ENCODE measurements at regions not wholly inside any gene's neighbourhood (a gene's known extent, or its start where the extent isn't known, plus 50 kb on each side); places are given as distances from the start of the nearest gene placed in this dataset.

GRCh38 chr10:31742255-31742654, 186.4 kb downstream of the ARHGAP12 start:
- Histone ChIP-seq H3K27ac (ENCODE audit: low read depth in 2 of 2, low read length in 2 of 2) (no peak overlapping the region), H3K9ac (ENCODE audit: low read depth in 1 of 2, low read length in 2 of 2) (no peak overlapping the region), H3K27me3 (ENCODE audit: control insufficient read depth in 2 of 2, insufficient read depth in 2 of 2, low read length in 2 of 2) (no peaks in the 10 kb centered on the region), H3K4me3 (ENCODE audit: low read length in 2 of 2) (no peak overlapping the region), H3K9me3 (ENCODE audit: control insufficient read depth in 2 of 2, low read length in 2 of 2) (no peaks in the 10 kb centered on the region), H3K4me1 (ENCODE audit: control insufficient read depth in 2 of 2, insufficient read depth in 2 of 2, low read length in 2 of 2) (no peaks in the 10 kb centered on the region), H3K36me3 (ENCODE audit: control insufficient read depth in 2 of 2, insufficient read depth in 2 of 2, low read length in 2 of 2) (no peaks in the 10 kb centered on the region)

GRCh38 chr10:31741473-31741872, 187.2 kb downstream of the ARHGAP12 start:
- H3K4me1 ChIP-seq (ENCODE audit: control insufficient read depth in 2 of 2, insufficient read depth in 2 of 2, low read length in 2 of 2), result no peaks in the 10 kb centered on the region
- no peak overlapping the region for H3K9ac ChIP-seq (ENCODE audit: low read depth in 1 of 2, low read length in 2 of 2)
- H3K36me3 ChIP-seq (ENCODE audit: control insufficient read depth in 2 of 2, insufficient read depth in 2 of 2, low read length in 2 of 2), result no peaks in the 10 kb centered on the region
- no peaks in the 10 kb centered on the region for H3K9me3 ChIP-seq (ENCODE audit: control insufficient read depth in 2 of 2, low read length in 2 of 2)
- no peak overlapping the region for H3K27ac ChIP-seq (ENCODE audit: low read depth in 2 of 2, low read length in 2 of 2)
- H3K27me3 ChIP-seq (ENCODE audit: control insufficient read depth in 2 of 2, insufficient read depth in 2 of 2, low read length in 2 of 2), result no peaks in the 10 kb centered on the region
- no peak overlapping the region for H3K4me3 ChIP-seq (ENCODE audit: low read length in 2 of 2)

GRCh38 chr10:31739711-31740110, 188.9 kb downstream of the ARHGAP12 start:
- Histone ChIP-seq H3K4me3 (ENCODE audit: low read length in 2 of 2) (no peak overlapping the region), H3K4me1 (ENCODE audit: control insufficient read depth in 2 of 2, insufficient read depth in 2 of 2, low read length in 2 of 2) (no peaks in the 10 kb centered on the region), H3K9ac (ENCODE audit: low read depth in 1 of 2, low read length in 2 of 2) (no peak overlapping the region), H3K27ac (ENCODE audit: low read depth in 2 of 2, low read length in 2 of 2) (no peak overlapping the region), H3K27me3 (ENCODE audit: control insufficient read depth in 2 of 2, insufficient read depth in 2 of 2, low read length in 2 of 2) (no peaks in the 10 kb centered on the region), H3K36me3 (ENCODE audit: control insufficient read depth in 2 of 2, insufficient read depth in 2 of 2, low read length in 2 of 2) (no peaks in the 10 kb centered on the region), H3K9me3 (ENCODE audit: control insufficient read depth in 2 of 2, low read length in 2 of 2) (no peaks in the 10 kb centered on the region)

- no peak overlapping the region for H3K9ac ChIP-seq (ENCODE audit: low read depth in 1 of 2, low read length in 2 of 2)
- no peaks in the 10 kb centered on the region for H3K9me3 ChIP-seq (ENCODE audit: control insufficient read depth in 2 of 2, low read length in 2 of 2)
- H3K4me1 ChIP-seq (ENCODE audit: control insufficient read depth in 2 of 2, insufficient read depth in 2 of 2, low read length in 2 of 2), result no peaks in the 10 kb centered on the region
- H3K27ac ChIP-seq (ENCODE audit: low read depth in 2 of 2, low read length in 2 of 2), result no peak overlapping the region
- no peaks in the 10 kb centered on the region for H3K27me3 ChIP-seq (ENCODE audit: control insufficient read depth in 2 of 2, insufficient read depth in 2 of 2, low read length in 2 of 2)
- H3K36me3 ChIP-seq (ENCODE audit: control insufficient read depth in 2 of 2, insufficient read depth in 2 of 2, low read length in 2 of 2), result no peaks in the 10 kb centered on the region
- no peak overlapping the region for H3K4me3 ChIP-seq (ENCODE audit: low read length in 2 of 2)
Measured at GRCh38 chr10:31739146-31739545, 189.5 kb downstream of the ARHGAP12 start.

GRCh38 chr10:31731711-31732110, 196.9 kb downstream of the ARHGAP12 start:
- no peaks in the 10 kb centered on the region for H3K27me3 ChIP-seq (ENCODE audit: control insufficient read depth in 2 of 2, insufficient read depth in 2 of 2, low read length in 2 of 2)
- H3K9me3 ChIP-seq (ENCODE audit: control insufficient read depth in 2 of 2, low read length in 2 of 2), result no peaks in the 10 kb centered on the region
- H3K36me3 ChIP-seq (ENCODE audit: control insufficient read depth in 2 of 2, insufficient read depth in 2 of 2, low read length in 2 of 2), result no peaks in the 10 kb centered on the region
- no peaks in the 10 kb centered on the region for H3K4me1 ChIP-seq (ENCODE audit: control insufficient read depth in 2 of 2, insufficient read depth in 2 of 2, low read length in 2 of 2)
- H3K4me3 ChIP-seq (ENCODE audit: low read length in 2 of 2), result no peak overlapping the region
- no peak overlapping the region for H3K27ac ChIP-seq (ENCODE audit: low read depth in 2 of 2, low read length in 2 of 2)
- H3K9ac ChIP-seq (ENCODE audit: low read depth in 1 of 2, low read length in 2 of 2), result no peak overlapping the region

- H3K4me1 ChIP-seq (ENCODE audit: control insufficient read depth in 2 of 2, insufficient read depth in 2 of 2, low read length in 2 of 2), result no peaks in the 10 kb centered on the region
- no peak overlapping the region for H3K27ac ChIP-seq (ENCODE audit: low read depth in 2 of 2, low read length in 2 of 2)
- H3K9me3 ChIP-seq (ENCODE audit: control insufficient read depth in 2 of 2, low read length in 2 of 2), result no peaks in the 10 kb centered on the region
- no peak overlapping the region for H3K4me3 ChIP-seq (ENCODE audit: low read length in 2 of 2)
- no peaks in the 10 kb centered on the region for H3K36me3 ChIP-seq (ENCODE audit: control insufficient read depth in 2 of 2, insufficient read depth in 2 of 2, low read length in 2 of 2)
- no peak overlapping the region for H3K9ac ChIP-seq (ENCODE audit: low read depth in 1 of 2, low read length in 2 of 2)
- no peaks in the 10 kb centered on the region for H3K27me3 ChIP-seq (ENCODE audit: control insufficient read depth in 2 of 2, insufficient read depth in 2 of 2, low read length in 2 of 2)
Measured at GRCh38 chr10:31730776-31731175, 197.9 kb downstream of the ARHGAP12 start.

GRCh38 chr10:31728698-31729224, 199.9 kb downstream of the ARHGAP12 start:
- no peaks in the 10 kb centered on the region for H3K36me3 ChIP-seq (ENCODE audit: control insufficient read depth in 2 of 2, insufficient read depth in 2 of 2, low read length in 2 of 2)
- no peak overlapping the region for H3K4me3 ChIP-seq (ENCODE audit: low read length in 2 of 2)
- H3K9ac ChIP-seq (ENCODE audit: low read depth in 1 of 2, low read length in 2 of 2), result no peak overlapping the region
- no peaks in the 10 kb centered on the region for H3K4me1 ChIP-seq (ENCODE audit: control insufficient read depth in 2 of 2, insufficient read depth in 2 of 2, low read length in 2 of 2)
- no peaks in the 10 kb centered on the region for H3K9me3 ChIP-seq (ENCODE audit: control insufficient read depth in 2 of 2, low read length in 2 of 2)
- H3K27ac ChIP-seq (ENCODE audit: low read depth in 2 of 2, low read length in 2 of 2), result no peak overlapping the region
- H3K27me3 ChIP-seq (ENCODE audit: control insufficient read depth in 2 of 2, insufficient read depth in 2 of 2, low read length in 2 of 2), result no peaks in the 10 kb centered on the region

GRCh38 chr10:31725436-31725835, 203.2 kb downstream of the ARHGAP12 start:
- Histone ChIP-seq H3K27me3 (ENCODE audit: control insufficient read depth in 2 of 2, insufficient read depth in 2 of 2, low read length in 2 of 2) (no peaks in the 10 kb centered on the region), H3K9me3 (ENCODE audit: control insufficient read depth in 2 of 2, low read length in 2 of 2) (no peaks in the 10 kb centered on the region), H3K4me1 (ENCODE audit: control insufficient read depth in 2 of 2, insufficient read depth in 2 of 2, low read length in 2 of 2) (no peaks in the 10 kb centered on the region), H3K4me3 (ENCODE audit: low read length in 2 of 2) (no peak overlapping the region), H3K27ac (ENCODE audit: low read depth in 2 of 2, low read length in 2 of 2) (no peak overlapping the region), H3K36me3 (ENCODE audit: control insufficient read depth in 2 of 2, insufficient read depth in 2 of 2, low read length in 2 of 2) (no peaks in the 10 kb centered on the region), H3K9ac (ENCODE audit: low read depth in 1 of 2, low read length in 2 of 2) (no peak overlapping the region)

- no peaks in the 10 kb centered on the region for H3K36me3 ChIP-seq (ENCODE audit: control insufficient read depth in 2 of 2, insufficient read depth in 2 of 2, low read length in 2 of 2)
- no peaks in the 10 kb centered on the region for H3K27me3 ChIP-seq (ENCODE audit: control insufficient read depth in 2 of 2, insufficient read depth in 2 of 2, low read length in 2 of 2)
- H3K4me1 ChIP-seq (ENCODE audit: control insufficient read depth in 2 of 2, insufficient read depth in 2 of 2, low read length in 2 of 2), result no peaks in the 10 kb centered on the region
- H3K9me3 ChIP-seq (ENCODE audit: control insufficient read depth in 2 of 2, low read length in 2 of 2), result no peaks in the 10 kb centered on the region
- no peak overlapping the region for H3K27ac ChIP-seq (ENCODE audit: low read depth in 2 of 2, low read length in 2 of 2)
- no peak overlapping the region for H3K9ac ChIP-seq (ENCODE audit: low read depth in 1 of 2, low read length in 2 of 2)
- no peak overlapping the region for H3K4me3 ChIP-seq (ENCODE audit: low read length in 2 of 2)
Measured at GRCh38 chr10:31724296-31724695, 204.3 kb downstream of the ARHGAP12 start.

GRCh38 chr10:31723106-31723750, 205.4 kb downstream of the ARHGAP12 start:
- H3K36me3 ChIP-seq (ENCODE audit: control insufficient read depth in 2 of 2, insufficient read depth in 2 of 2, low read length in 2 of 2), result no peaks in the 10 kb centered on the region
- no peak overlapping the region for H3K27ac ChIP-seq (ENCODE audit: low read depth in 2 of 2, low read length in 2 of 2)
- no peaks in the 10 kb centered on the region for H3K27me3 ChIP-seq (ENCODE audit: control insufficient read depth in 2 of 2, insufficient read depth in 2 of 2, low read length in 2 of 2)

More at GRCh38 chr10:31723106-31723750, 205.4 kb downstream of the ARHGAP12 start:
- Histone ChIP-seq H3K9ac (ENCODE audit: low read depth in 1 of 2, low read length in 2 of 2) (no peak overlapping the region), H3K4me1 (ENCODE audit: control insufficient read depth in 2 of 2, insufficient read depth in 2 of 2, low read length in 2 of 2) (no peaks in the 10 kb centered on the region), H3K4me3 (ENCODE audit: low read length in 2 of 2) (no peak overlapping the region), H3K9me3 (ENCODE audit: control insufficient read depth in 2 of 2, low read length in 2 of 2) (no peaks in the 10 kb centered on the region)

All from mucosa of rectum (tissue), 2 donors.